ENCODE measurements at regions not wholly inside any gene's neighbourhood (a gene's known extent, or its start where the extent isn't known, plus 50 kb on each side); places are given as distances from the start of the nearest gene placed in this dataset.
"Not testable (repeated sequence)": the region's sequence is repeated elsewhere in the genome, so short reads cannot be mapped to it uniquely, and the experiment has no call there.

DNA sequence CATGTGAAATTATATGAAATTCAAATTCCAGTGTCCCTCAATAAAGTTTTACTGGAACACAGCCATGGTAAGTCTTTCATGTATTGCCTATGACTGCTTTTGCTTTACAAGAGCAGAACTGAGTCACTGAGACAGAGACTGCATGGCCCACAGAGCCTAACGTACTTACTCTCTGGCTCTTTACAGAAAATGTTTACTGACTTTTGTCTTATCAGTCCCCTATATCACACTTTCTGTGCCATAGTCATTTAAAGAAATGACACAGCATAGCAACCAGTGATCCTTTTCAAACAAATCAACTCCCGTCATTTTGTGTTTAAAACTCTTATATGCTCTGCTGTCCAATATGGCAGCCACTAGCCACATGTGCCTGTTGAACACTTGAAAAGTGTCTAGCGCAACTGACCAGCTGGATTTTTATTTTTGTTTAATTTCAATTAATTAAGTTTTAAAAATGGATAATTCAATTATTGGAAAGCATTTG lies 129.7 kb upstream of the CDIN1 start:
- H3K4me3 ChIP-seq: no peak overlapping the region
- H3K27me3 ChIP-seq: no peaks in the 10 kb centered on the region
- peaks cover 5 to 25% (median 7%) of the 10 kb centered on the region in 3 donors for H3K4me1 ChIP-seq
- ATAC-seq: no peak
- no peak overlapping the region for H3K27ac ChIP-seq
- WGBS, 2 donors (ENCODE audit: low coverage in 1 of 2): 15 to 89% methylated on average over 1 to 3 of the region's 3 CpGs
- TF ChIP-seq EP300 (IDR thresholded peaks at IDR 0.05) (no peak), POLR2AphosphoS5 (IDR thresholded peaks at IDR 0.05) (no peak), POLR2A (IDR thresholded peaks at IDR 0.05) (no peak)
- TF ChIP-seq, protein P1, sequence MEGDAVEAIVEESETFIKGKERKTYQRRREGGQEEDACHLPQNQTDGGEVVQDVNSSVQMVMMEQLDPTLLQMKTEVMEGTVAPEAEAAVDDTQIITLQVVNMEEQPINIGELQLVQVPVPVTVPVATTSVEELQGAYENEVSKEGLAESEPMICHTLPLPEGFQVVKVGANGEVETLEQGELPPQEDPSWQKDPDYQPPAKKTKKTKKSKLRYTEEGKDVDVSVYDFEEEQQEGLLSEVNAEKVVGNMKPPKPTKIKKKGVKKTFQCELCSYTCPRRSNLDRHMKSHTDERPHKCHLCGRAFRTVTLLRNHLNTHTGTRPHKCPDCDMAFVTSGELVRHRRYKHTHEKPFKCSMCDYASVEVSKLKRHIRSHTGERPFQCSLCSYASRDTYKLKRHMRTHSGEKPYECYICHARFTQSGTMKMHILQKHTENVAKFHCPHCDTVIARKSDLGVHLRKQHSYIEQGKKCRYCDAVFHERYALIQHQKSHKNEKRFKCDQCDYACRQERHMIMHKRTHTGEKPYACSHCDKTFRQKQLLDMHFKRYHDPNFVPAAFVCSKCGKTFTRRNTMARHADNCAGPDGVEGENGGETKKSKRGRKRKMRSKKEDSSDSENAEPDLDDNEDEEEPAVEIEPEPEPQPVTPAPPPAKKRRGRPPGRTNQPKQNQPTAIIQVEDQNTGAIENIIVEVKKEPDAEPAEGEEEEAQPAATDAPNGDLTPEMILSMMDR (IDR thresholded peaks at IDR 0.05): no peak
- no peaks in the 10 kb centered on the region for H3K36me3 ChIP-seq
- H3K9me3 ChIP-seq: no peaks in the 10 kb centered on the region

DNA sequence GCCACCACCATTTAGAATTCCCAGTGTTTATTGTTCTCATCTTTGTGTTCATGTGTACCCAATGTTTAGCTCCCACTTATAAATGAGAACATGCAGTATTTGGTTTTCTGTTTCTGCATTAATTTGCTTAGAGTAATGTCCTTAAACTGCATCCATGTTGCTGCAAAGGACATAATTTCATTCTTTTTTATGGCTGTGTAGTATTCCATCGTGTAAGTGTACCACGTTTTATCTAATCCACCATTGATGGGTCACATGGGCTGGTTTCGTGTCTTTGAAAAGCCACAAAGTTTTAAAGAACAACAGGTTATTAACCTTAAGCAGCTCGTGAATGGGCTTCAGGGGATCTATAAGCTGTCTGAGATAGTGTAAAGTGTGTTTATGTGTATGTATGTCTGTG lies 125.2 kb upstream of the CDIN1 start:
- not testable (repeated sequence) for H3K4me1 ChIP-seq, H3K4me3 ChIP-seq, H3K9me3 ChIP-seq, H3K36me3 ChIP-seq, H3K27ac ChIP-seq, ATAC-seq, H3K27me3 ChIP-seq
- 90 to 91% methylated on average over 3 to 4 of the region's 4 CpGs for WGBS, 2 donors (ENCODE audit: low coverage in 1 of 2)

DNA sequence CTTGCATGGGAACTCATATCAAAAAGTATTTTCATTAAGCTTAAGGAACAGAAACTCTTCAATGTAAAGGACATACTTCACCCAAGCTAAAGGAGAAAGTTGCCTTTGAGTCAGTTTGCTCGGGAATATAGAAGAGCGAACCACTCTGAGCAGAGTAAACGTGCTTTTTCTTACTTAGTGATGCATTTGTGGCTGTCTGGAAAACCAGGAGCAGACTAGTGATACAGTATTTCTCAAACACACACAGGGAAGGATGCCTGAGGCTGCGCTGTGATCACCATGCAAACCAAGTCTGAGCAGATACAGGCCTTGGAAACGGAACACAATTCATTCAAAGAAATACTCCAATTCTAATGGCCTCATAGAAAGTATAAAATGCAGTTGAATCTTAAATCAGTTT lies 121.0 kb upstream of the CDIN1 start:
- H3K9me3 ChIP-seq: no peaks in the 10 kb centered on the region
- no peak overlapping the region for H3K27ac ChIP-seq
- TF ChIP-seq POLR2A (IDR thresholded peaks at IDR 0.05) (no peak), EP300 (IDR thresholded peaks at IDR 0.05) (no peak), POLR2AphosphoS5 (IDR thresholded peaks at IDR 0.05) (no peak)
- TF ChIP-seq, protein P1 (IDR thresholded peaks at IDR 0.05): no peak
- no peaks in the 10 kb centered on the region for H3K36me3 ChIP-seq
- 56 to 82% methylated on average over 2 to 5 of the region's 5 CpGs for WGBS, 2 donors (ENCODE audit: low coverage in 1 of 2)
- ATAC-seq: no peak
- no peak overlapping the region for H3K4me3 ChIP-seq
- no peaks in the 10 kb centered on the region for H3K27me3 ChIP-seq
- no peaks in the 10 kb centered on the region for H3K4me1 ChIP-seq

DNA sequence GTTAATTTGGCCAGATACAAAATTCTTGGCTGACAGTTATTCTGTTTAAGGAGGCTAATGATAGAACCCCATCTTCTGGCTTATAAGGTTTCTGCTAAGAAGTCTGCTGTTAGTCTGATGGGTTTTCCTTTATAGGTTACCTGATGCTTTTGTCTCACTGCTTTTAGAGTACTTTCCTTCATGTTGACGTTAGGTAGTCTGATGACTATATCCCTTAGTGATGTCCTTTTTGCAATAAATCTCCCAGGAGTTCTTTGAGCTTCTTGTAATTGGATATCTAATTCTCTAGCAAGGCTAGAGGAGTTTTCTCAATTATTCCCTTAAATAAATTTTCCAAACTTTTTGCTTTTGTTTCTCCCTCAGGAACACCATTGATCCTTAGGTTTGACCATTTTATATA lies 114.1 kb upstream of the CDIN1 start:
- H3K36me3 ChIP-seq: no peaks in the 10 kb centered on the region
- H3K4me1 ChIP-seq: peaks cover 0 to 11% (median 2%) of the 10 kb centered on the region in 3 donors
- no peaks in the 10 kb centered on the region for H3K9me3 ChIP-seq
- no peak overlapping the region for H3K4me3 ChIP-seq
- no peak overlapping the region for H3K27ac ChIP-seq
- no peak for TF ChIP-seq POLR2AphosphoS5 (IDR thresholded peaks at IDR 0.05)
- no peak for TF ChIP-seq POLR2A (IDR thresholded peaks at IDR 0.05)
- no peak for TF ChIP-seq EP300 (IDR thresholded peaks at IDR 0.05)
- TF ChIP-seq, protein P1 (IDR thresholded peaks at IDR 0.05): no peak
- no peaks in the 10 kb centered on the region for H3K27me3 ChIP-seq
- 90 to 100% methylated on average over 1 of the region's 1 CpG for WGBS, 2 donors (ENCODE audit: low coverage in 1 of 2)
- ATAC-seq: no peak

DNA sequence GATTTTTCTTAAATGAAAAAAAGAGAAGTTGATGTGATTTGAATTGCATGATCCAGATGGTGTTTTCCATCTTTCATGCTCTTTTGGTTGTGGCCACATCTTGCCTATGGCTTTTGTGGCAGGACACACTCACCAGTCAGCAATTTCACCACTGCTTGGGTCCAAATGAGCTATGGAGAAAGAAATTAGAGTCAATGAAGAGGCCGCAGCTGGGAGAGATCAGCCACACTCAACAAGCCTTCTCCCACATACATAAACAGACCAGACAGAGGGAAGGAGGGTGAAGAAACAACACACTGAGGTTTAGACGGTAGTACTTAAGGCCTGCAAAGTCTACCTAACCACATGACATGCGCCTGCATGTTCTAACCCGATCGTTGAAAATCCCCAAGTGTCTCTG lies 110.7 kb upstream of the CDIN1 start:
- peaks cover 0 to 11% (median 2%) of the 10 kb centered on the region in 3 donors for H3K4me1 ChIP-seq
- ATAC-seq: peak; percentile 85
- WGBS, 2 donors (ENCODE audit: low coverage in 1 of 2): 14 to 48% methylated on average over 2 to 4 of the region's 5 CpGs
- H3K36me3 ChIP-seq: no peaks in the 10 kb centered on the region
- no peak overlapping the region for H3K4me3 ChIP-seq
- H3K27me3 ChIP-seq: no peaks in the 10 kb centered on the region
- H3K9me3 ChIP-seq: no peaks in the 10 kb centered on the region
- H3K27ac ChIP-seq: peak overlapping the region in 3 of 4 donors; percentile 5 to 15 (median 9)
- TF ChIP-seq, protein P1 (IDR thresholded peaks at IDR 0.05): no peak
- TF ChIP-seq POLR2A (IDR thresholded peaks at IDR 0.05) (no peak), EP300 (IDR thresholded peaks at IDR 0.05) (no peak), POLR2AphosphoS5 (IDR thresholded peaks at IDR 0.05) (no peak)

Measured in gastroesophageal sphincter (tissue), 4 donors.